Activated CD4-positive, alpha-beta T cell treated with anti-CD3 and anti-CD28 coated beads, Interleukin-2, Interleukin-4, amounts not matched to agents 100 ng/mL and 50 ng/mL, durations not matched to agents 16 hours and 8 hours (primary cell): ENCODE measurements at regions not wholly inside any gene's neighbourhood (a gene's known extent, or its start where the extent isn't known, plus 50 kb on each side); places are given as distances from the start of the nearest gene placed in this dataset.

Experiments
- DNase-seq: peaks from one replicate; pipeline ENCODE4 v3.0.0-alpha.2; 2020; ENCODE audit warnings: low spot score

GRCh38 chr17:79443026-79443425 lies 167.8 kb downstream of the RBFOX3 start:
- DNase-seq: no peak

DNA sequence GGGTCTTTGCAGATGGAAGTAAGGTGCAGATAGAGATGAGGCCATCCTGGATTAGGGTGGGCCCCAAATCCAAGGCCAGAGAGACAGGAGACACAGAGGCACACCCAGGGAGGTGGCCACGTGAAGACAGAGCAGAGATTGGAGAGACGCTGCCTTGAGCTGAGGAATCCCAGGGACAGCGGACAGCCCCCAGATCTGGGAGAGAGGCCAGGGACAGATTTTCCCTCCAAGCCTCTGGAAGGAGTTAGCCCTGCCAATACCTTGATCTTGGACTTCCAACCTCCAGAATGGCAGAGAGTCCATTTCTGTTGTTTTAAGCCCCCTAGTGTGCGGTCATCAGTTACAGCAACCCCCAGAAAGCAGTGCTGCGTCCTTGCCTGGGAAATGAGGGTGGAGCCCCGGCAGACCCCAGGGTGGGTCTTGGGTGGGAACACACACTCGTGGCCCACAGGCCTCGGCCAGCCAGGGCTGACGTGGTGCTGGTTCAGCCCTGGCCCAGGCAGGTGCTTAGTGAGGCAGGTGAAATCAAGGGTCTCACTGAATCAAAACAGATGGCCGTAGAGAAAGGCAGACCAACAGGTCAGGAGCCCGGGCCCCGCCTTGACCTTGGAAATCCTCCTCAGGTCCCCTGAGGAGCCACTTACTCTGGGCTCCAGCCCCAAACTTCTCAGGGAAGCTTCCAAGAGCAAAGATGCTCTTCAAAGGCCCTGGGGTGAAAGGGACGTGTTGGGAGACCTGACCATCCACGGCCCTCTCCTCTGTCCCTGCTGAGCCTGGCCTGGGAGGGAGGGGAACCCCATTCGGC lies 169.3 kb downstream of the RBFOX3 start:
- no peak for DNase-seq

GRCh38 chr17:79440251-79440650 lies 170.6 kb downstream of the RBFOX3 start:
- DNase-seq: no peak

DNA sequence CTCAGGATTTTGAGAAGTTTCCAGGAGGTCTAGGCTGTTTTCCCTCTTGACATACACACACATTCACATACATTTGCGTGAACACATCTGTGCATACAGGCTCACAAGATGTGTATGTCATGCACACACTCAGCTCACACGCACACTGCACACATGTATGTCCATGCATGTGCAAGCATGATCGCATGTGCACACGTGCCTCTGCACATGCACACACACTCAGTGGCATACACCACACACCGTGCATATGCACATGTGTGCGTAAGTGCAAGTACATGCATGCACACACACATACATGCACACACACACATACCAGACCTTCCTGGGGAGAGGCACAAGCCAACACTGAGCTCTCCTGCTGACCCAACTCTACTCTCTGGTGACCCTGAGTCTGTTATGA lies 171.4 kb downstream of the RBFOX3 start:
- no peak for DNase-seq

- DNase-seq: no peak
These were observed 172.1 kb downstream of the RBFOX3 start for GRCh38 chr17:79438546-79439334.

DNA sequence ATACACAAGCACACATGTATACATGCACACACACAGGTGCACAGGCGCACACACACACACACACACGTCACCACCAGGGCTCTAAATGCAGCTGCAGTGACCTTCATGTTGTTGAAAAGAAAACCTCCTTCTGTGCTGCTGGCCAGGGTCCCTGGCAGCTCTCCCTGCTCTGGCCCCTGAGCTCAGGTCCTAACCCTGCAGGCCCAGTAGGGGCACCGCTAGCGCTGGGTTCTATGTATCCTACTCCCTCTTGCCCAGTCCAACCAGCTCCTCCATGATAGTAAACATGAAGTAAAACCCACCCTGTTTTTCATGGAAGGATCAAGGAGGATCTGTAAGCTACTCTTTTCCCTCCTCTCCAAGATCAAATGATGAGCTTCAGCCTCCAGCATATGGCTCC lies 172.8 kb downstream of the RBFOX3 start:
- no peak for DNase-seq

DNA sequence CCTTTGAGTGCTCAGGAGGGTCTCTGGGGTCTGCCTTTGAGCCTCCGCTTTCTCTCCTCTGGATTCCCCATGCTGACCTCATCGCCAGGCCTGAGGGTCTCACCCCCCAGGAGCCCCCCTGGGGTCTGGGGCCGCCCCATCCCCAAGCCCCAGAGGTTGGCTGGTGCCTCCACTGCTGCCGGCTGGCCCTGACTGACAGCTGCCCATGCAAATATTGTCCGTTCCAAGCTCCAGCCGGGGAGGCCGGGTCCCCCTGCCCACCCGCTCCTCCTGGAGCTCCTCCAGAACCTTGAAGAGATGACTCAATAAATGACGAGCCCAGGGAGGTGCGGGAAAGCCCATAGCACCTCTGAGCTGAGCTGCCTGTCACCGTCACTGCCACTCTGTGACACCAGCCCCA lies 173.8 kb downstream of the RBFOX3 start:
- DNase-seq: no peak

DNA sequence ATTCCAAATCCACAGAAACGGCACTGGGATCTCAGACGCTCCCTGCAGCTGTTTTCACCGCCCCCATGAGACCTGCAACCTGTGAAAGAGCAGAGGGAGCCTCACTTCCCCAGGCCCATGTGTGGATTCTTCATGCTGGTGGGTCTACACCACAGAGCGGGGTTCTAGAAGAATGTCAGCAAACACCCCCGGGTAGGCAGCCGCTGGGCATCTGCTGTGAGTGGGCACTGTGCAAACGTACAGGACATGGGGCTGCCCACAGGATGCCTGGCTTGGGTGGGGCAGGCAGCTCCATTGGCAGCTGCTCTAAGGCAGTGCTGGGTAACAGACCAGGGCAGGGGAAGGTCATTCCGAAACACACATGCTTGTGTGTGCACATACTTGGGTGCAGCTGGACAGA lies 174.9 kb downstream of the RBFOX3 start:
- DNase-seq: no peak

- no peak for DNase-seq
These were observed 175.6 kb downstream of the RBFOX3 start for GRCh38 chr17:79435296-79435695.

GRCh38 chr17:79434215-79434614 lies 176.6 kb downstream of the RBFOX3 start:
- DNase-seq: no peak

- DNase-seq: no peak
These were observed 177.5 kb downstream of the RBFOX3 start for GRCh38 chr17:79433379-79433778.

DNA sequence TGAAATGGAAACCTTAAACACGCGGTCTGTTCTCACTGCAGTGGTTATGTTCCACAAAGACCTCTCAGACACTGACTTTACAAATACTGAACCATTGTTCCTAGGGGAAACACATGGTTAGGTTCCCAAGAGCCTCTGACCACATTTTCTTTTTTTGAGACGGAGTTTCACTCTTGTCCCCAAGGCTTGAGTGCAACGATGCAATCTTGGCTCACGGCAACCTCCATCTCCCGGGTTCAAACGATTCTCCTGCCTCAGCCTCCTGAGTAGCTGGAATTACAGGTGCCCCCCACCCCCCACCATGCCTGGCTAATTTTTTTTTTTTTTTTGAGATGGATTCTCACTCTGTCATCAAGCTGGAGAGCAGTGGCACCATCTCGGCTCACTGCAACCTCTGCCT lies 179.7 kb downstream of the RBFOX3 start:
- no peak for DNase-seq

DNA sequence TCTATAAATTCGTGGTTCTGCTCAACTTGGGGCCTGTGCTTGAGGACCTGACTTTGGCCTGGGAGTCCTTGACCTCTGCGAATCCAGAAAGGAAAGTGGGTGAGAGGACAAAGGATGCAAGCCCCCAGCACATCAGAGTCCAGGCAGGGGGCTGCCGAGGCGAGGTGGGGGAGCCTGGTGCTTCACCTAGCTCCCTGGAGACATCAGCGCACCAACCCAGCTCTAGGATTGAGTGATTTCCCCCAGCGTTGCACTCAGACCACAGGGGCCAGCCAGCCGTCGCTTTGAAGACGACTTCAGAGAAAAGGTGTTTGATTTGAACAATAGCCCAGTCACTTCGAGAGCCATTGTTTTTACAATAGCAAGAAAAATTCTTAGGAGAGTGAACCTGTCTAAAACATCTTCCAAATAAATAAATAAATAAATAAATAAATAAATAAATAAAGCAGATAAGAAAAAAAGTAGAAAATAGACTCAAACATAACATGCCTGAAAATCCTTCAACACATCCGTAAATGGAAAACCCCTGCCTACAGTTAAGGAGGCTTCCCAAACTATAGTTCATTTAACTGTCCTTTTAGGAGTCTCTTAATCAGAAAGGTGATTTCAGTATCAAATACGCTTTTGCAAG lies 180.9 kb downstream of the RBFOX3 start:
- DNase-seq: no peak

- no peak for DNase-seq
These were observed 181.9 kb downstream of the RBFOX3 start for GRCh38 chr17:79428988-79429387.

GRCh38 chr17:79427621-79428539 lies 183.0 kb downstream of the RBFOX3 start:
- DNase-seq: no peak

DNA sequence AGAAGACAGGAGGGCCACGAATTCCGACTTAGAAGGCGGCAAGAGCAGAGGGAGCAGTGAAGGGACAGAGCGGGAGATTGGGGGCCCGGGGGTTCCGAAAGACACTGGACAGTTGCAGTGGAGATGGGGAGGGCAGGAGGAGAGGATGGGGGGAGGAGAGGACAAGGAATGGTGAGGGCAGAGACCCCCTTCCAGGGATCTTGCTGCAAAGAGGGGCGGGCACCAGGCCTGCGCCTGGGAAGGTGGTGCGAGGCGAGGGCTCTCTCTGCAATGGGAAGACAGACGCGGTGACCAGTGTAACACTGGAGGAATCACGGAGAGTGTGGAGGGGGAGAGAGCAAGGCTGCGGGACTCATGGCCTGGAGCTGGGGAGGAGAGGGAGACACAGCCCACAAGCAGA lies 185.2 kb downstream of the RBFOX3 start:
- no peak for DNase-seq

DNA sequence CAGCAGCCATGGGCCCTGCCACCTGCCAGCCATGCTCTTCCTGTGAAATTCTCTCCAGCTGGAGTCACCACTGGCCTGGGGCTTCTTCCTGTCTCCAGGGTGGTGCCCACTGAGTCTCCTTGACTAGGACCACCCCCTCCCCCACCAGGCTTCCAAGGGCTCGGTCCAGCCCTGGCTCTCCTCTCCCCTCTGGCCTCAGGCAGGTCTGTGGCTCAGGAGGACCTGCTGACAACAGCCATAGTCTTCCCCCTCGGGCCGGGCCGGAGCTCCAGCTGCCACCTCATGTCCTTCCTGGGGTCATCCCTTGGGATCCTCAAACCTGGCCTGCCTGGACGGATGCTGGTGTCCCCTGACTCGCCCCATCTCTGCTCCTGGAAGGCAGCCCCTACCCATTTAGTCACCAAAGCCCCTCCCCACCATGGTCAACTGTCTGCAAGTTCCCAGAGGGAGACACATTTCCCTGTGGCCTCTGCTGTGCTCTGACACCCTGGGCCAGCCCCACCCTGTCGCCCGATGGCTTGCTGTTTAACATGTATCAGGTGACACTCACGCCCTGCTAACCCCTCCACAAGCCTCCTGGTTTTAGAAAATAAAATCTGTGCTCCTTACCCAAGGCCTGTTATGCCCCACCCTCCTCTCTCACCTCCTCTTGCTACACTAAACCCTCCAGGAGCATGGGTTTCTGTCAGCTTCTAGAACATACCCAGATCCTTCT lies 186.2 kb downstream of the RBFOX3 start:
- no peak for DNase-seq

DNA sequence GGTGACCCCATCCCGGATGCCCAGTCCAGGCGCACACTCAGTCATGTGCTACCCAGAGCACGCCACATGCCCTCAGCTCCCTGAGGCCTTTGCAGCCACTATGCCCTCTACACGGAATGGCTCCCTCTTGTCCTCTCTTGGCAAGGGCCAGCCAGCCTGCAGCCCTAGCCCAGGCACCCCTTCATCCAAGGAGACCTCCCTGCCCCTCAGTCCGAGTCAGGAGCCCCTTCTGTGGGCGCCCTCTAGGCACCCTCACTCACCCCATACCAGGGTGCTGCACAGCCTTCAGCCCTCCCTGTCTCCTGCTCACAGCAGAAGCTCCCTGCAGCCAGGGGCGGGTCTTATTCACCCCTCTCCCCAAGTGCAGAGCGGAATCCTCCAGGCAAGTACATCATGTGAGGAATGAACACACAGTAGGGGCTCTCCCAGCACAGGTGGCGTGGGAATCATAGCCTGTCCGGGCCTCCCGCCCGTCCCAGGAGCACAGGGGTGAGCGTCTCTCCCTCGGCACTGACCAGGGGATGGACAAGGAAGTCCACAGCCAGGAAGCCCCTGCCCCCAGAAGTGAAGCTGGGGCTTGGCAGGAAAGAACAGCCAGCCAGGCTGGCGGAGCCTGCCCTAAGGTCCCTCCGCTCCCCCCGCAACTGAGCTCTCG lies 186.9 kb downstream of the RBFOX3 start:
- no peak for DNase-seq

DNA sequence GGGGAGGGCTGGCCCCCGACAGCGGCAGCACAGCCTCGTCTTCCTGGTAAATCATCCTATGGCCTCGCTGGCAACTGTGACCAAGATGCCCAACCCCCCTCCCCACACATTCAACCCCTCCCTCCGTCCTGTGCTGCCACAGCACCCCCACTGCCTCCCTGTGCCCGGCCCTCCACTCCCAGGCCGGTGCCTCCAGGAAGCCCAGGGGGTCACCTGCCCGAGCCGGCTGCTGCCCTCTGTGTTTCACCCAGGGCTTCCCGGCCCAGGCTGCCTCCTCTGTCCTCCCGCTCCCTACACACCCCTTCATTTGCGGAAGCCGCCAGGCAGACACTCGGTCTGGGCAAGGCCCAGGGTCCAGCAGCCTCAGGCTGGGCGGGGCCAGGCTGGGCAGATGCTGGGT lies 188.6 kb downstream of the RBFOX3 start:
- no peak for DNase-seq

DNA sequence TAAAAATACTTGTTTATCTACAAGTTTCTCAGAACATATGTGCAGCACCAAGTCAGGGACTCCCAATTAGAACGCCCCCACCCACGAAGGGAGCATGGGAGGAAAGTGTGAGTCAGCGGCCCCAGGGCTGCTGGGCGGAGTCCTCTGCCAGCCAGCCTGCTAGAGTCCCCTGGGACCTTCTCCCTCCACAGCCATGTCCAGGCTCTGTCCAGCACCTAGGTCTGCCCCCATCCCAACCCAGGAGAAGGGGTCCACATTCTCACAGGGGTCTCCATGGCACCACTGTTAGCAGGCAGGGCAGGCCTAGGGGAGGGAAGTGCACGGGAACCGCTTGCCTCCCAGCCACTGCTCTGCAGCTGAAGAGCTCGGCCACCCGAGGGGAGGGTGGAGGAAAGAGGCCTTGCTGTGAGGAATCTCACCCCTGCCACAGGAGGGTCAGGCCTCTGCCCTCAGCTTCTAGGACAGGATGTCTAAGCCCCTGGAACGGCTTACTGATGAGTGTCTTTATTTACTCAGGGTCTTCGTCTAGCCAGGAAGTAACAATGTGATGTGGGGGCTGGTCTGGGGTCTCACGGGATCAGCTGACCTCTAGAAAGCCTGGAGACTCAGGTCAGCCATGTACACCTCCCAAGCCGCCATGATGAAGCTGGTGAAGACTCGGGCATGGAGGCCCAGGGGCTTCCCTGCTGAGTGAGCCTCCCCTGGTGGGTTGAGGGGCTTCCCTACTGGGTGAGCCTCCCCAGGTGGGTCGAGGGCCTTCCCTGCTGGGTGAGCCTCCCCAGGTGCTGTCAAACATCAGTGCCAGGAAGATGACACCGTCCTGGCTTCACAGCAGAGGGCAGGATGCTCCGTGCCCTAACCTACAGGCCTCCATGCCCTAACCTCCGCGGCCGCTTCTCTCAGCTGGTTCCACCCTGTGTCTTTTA lies 190.3 kb downstream of the RBFOX3 start:
- DNase-seq: no peak
